Glomerular endothelial cell (primary cell): ENCODE measurements at regions not wholly inside any gene's neighbourhood (a gene's known extent, or its start where the extent isn't known, plus 50 kb on each side); places are given as distances from the start of the nearest gene placed in this dataset.

ENCODE experiments used
- DNase-seq: peaks from one replicate; pipeline ENCODE4 v3.0.0-alpha.2; 2011; ENCODE audit warnings: low read depth, low spot score; ENCODE audit errors: extremely low read depth

DNA sequence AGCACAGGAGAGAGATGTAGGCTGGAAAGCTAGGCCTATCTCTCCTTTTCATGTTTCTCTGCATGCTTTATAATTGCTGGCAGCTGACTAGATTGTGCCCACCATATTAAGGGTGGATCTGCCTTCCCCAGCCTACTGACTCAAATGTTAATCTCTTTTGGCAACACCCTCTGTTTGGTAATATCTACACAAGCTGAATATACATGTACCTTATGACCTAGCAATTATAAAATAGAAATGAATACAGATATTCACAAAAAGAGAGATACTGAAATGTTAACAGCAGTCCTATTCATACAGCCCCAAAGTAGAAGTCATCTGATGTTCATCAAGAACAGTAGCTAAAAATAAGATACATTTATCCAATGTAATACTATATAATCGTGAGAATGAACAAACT lies 429.6 kb downstream of the EPM2A start:
- DNase-seq: no peak

DNA sequence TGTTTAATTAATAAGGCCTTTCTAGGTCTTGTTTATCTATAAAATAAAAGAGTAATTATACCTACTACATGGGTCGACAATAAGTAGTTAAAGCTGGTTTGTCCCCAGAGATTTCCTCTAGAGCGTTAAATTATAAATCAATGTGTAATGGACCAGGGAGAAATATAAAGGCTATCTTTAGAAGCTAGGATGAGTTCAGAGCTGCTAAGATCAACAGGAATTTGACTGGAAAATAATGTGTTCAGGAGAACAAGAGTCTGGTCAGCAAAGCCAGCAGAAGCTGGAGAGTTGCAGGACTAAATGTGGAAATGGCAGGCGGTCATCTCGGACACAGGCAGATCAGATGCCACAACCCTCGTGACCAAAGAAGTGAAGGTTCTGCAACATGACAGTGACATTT lies 428.8 kb downstream of the EPM2A start:
- no peak for DNase-seq

DNA sequence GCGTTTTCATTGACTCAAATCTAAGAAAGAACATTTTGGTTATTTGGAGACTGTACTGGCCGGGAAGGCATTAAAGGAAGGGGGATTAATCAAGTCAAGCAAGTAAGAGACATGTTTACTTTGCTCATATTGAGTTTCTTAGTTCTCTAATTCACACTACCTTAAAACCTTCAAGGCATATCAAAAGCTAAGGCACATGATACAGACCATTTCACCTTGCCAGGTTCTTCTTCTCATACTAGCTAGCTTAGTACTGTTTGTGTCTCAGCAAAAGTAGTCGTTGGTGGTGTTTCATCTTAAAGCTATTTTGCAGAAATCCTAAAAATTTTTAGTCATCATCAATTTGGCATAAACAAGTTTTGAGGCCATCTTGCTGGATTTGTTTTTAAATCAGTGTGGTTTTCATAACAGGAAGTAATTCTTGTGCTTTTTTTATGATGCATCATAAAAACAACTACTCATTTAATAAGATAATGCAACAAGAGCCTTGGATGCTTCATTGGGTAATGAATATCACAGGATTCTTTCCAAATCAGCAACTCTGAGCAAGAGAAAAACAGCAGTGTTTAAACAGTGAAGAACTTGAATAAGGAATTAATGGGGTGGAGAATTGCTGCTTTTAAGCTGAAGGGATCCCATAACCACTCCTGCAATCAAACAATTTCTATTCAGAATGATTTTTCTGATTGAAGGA lies 425.3 kb downstream of the EPM2A start:
- no peak for DNase-seq

DNA sequence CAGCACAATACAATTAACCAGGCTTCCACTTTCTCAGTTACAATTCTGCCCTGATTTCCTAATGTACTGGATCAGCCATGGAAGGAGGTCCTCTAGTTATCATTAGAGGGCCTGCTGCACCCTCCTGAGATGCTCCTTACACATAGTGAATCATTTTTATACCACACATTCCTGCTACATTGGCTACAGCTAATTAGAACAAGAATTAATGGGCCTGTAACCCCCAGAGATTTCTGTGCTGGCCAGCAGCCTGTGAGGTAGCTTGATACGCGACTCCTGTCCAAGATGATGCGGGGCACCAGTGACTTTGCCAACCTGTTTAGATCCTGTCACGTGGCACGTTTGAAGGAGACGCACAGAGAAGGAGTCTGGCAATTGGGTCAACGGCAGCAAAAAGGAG lies 422.8 kb downstream of the EPM2A start:
- DNase-seq: no peak

DNA sequence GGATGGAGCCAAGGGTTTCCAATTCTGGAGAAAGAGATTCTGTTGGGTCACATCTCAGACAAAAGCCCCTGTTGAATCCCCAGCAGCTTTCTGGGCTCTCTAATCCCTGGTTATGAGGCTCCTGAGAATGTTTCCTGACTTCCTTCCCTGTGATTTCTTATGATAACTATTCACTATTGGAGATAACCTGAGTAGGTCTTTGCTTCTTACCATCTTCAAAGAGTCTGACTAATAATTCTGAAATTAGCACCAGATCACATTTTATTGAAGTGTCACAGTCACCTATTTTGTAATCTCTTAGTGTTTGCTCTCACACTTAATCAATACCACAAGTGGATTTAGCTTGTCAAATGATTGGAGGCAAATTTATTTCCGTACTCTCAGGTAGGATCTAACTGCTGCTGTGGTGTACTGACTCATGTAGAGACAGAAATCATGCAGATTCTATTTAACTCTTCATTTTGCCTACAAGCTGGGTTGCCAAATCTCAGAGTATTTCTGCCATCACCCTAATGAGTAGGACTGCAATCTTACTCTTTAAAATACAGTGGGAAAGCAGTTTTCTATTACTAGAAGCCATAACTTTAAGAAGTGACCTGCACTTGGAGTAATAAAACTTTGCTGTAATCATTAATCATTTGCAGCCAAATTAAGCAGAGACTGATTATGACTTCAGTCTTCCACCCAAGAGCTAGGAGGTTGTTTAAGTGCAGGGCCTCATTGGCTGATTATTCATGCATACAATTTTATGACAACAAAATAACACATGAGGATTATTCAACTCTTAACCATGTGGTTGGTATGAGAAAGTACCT lies 422.1 kb downstream of the EPM2A start:
- no peak for DNase-seq

DNA sequence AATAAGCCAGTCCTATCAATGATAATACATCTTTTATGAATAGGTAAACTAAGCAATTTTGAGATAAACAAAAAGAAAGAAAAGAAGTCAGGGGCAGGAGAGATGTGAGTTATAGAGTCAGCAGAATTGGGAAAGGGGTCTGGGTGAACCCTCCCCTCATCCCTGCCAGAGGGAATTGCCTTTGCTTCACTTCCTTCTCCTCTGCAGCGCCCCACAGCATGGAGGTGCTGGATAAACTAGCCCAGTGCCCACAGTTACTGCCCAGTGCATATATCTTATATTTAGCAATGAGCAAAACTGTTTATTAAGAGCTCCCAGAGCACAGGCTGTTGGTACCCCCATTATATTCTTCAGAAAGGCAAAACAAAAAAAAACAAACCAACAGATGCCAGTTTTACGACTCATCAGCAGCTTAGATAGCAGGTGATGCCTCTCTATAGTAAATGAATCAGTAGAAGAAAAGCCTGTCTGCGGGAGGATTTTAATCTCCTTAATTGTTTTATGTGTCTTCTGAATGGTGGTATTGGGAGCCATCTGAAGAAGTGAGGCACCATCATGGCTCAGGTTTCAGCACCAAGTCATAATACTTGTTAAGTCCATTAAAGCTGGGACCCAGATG lies 419.2 kb downstream of the EPM2A start:
- no peak for DNase-seq

DNA sequence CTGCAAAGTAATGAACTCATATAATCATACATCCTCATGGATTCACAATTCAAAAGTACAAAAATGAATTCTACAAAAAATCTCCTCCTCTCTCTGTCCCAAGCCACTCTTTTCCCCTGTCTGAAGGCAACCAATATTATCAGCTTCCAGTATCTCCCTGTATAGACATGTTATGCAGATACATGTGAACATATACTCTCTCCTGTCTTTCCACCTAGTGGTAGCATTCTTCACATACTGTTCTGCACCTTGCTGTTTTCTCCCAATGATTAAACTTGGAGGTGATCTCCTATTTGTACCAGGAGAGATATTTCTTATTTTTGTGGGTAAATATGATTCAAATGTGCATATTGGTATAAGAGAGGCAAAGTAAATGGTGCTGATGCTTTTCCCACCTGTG lies 416.4 kb downstream of the EPM2A start:
- no peak for DNase-seq

DNA sequence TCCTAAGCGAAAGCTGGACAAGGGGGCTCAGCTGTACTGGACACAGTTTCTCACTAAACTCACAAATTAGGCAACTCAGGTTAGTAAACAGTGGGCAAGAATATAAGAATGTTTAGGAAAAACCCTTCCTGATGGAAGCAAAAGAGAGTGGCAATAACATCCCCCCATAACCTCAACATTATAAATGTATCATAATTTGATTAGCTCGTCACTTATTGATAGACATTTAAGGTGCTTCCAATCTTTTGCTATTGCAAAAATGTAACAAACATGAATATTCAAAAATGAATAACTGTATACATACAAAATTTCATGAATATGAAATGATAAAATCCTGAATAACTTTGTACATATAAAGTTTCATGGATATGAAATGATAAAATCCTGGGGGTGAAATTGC lies 415.7 kb downstream of the EPM2A start:
- no peak for DNase-seq

DNA sequence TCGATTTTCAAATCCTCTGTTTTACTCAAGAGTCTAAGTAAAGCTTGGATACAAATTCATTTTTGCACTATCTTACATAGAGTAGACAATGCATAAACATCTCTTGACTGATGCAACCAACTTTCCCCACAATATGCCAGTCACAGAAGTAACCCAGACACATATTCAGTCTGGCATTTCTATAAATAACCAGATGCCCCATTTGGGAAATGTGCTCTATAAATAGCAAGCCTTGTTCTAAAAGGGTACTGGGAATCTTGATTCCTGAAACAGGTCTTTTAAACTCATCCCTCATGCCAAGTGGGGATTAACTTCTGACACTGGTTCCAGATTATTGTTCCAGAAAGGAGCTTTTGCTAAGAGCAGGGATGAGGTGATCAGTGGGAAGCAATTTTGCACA lies 411.7 kb downstream of the EPM2A start:
- no peak for DNase-seq

DNA sequence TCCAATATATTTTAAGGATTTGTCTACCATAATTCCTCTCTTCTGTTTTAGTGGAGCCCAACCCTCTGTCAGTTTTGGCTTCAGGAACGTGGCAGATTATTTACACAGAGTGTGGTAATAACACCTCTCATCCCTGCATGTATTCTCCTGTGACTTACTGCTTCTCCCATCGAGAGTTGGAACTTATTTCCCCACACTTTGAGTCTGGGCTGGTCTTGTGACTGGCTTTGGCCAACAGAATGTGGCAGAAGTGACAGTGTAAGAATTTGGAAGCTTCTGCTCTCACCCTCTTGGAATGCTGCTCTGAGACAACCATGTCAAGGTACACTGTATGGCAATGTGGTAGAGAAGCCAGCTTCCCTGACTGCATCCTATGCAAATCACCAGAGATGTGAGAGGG lies 407.7 kb downstream of the EPM2A start:
- DNase-seq: no peak

DNA sequence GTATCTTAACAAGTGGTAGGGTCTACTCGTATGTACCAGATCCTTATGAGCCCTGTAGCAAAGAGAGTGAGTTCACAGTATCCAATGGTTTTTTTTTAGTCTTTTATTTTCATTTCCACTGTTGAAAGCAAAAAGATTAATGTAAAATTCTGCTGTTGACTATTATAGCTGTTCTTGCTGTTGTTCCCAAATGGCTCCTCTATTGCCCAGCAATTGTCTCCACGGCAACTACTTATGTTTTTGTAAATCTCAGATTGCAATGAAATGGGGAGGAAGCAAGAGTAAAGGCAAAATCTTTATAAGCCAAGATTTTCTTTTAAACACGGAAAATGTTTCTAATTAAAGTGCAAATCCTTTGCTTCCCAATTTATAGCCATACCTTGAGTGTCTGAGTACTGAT lies 406.1 kb downstream of the EPM2A start:
- DNase-seq: no peak

DNA sequence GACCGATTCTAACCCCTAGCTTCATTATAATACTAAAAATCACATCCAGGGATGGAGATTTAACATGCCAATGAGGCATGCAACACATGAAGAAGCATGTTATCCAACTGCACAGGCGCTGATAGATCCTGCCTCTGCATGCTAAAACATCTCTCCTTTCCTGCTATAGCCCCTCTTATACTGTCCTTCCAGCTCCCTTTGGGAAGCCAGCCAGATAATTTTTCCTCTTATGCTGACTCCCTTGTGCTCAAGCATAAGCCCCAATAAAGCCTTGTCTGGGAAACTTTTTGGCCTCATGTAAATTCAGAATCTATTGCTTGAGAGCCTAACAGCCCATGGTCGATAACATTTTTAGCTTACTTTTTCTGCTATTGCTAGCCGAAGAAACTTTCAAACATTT lies 404.3 kb downstream of the EPM2A start:
- no peak for DNase-seq

DNA sequence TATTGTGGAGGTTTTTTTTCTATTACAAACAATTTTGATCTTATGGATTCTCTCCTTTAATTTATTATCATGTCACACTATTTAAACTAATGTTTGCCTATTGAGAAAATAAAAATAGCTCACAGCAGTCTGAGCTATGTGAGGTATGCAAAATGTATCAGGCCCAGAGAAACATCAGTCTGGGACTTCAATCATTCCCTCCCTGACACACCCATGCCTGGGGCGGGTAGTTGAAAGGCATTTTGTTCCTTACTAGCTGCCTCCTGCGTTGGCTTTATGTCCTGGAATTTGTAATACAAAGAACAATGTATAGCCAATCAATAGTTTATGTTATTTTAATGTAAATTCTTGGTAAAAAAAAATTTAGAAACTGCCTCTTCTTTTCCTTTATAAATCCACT lies 403.3 kb downstream of the EPM2A start:
- no peak for DNase-seq

DNA sequence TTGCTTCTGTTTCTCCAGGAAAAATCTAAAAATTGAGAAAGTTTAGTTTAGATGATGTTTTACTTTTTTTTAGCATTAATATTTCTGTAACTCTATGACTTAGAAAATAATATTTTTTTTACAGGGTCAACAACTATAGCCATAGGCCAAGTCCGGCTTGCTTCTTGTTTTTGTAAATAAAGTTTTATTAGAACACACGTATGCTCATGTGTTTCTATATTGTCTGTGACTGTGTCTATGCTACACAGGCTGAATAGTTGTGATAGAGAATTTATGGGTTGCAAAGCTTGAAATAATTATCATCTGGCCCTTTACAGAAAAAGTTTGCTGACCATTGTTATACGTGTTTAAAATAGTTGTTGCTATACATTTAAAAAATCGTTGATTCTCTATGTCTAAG lies 399.2 kb downstream of the EPM2A start:
- no peak for DNase-seq

DNA sequence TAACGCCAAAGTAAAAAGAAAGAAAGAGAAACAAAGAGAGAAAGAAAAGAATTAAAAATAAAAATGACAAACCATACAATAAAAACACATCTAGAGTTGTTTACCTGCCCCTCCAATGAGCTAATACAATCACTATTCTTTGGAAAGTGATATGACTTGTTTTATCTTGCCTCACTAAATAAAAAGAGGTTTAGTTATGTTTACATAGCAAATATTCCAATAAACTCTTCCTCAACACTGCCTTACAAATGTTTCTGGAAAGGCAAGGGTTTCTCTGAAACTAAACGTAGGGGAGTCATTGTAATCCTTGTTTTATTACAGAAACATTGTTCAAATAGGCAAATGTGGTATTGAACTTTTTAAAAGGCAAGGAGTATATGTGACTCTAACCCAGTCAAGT lies 396.2 kb downstream of the EPM2A start:
- DNase-seq: no peak

DNA sequence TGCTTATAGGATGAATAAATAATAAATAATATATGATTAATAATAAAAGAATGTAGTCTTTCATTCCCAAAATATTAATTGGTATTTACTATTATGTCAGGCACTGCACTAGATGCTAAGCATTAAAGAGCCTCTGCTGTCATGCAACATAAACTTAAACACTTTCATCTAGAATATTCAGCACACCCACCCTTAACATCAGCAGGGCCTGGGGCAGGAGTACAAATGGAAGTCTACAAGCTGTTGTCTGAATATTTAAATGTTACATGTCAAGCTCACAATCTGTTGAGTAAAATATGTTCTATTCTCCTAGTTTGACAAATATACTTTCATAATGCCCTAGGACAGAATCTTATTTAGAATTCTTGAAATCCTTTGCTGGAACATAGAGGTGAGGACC lies 395.1 kb downstream of the EPM2A start:
- DNase-seq: no peak

DNA sequence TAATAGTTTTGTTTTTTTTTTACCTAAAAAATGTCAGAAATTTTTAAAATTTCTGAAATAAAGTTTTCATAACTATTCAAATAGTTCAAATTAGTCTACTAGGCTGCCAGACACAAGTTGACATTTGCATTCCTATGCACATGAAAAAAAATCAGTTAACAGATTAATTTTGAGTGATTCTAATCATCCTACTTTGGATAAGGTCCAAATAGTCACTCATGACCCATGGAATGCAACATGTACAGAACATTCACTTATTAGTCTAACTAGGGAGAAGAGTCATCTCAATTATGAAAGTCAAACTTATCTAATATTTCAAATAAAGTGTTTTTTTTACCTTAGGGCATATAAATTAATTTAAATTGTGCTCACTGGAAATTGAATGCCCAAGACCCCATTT lies 390.2 kb downstream of the EPM2A start:
- no peak for DNase-seq

DNA sequence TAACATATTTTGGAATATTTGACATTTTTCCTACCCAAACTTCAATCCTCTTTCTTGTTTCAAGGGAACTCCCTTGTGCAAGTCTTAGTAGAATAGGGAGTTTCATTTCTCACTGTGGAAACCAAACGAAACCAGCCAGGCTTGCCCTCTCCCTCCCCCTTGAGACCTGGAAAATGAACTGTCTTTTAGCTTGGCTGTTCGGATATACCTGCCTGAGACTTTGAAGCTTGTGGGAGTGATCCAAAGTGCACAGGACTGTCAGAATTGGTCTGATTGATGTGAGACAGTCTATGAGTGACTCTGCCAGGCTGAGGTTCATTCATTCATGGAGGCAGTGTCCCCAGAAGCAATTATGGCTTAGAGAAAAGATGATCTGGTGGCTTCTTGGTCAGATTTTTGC lies 388.1 kb downstream of the EPM2A start:
- no peak for DNase-seq

DNA sequence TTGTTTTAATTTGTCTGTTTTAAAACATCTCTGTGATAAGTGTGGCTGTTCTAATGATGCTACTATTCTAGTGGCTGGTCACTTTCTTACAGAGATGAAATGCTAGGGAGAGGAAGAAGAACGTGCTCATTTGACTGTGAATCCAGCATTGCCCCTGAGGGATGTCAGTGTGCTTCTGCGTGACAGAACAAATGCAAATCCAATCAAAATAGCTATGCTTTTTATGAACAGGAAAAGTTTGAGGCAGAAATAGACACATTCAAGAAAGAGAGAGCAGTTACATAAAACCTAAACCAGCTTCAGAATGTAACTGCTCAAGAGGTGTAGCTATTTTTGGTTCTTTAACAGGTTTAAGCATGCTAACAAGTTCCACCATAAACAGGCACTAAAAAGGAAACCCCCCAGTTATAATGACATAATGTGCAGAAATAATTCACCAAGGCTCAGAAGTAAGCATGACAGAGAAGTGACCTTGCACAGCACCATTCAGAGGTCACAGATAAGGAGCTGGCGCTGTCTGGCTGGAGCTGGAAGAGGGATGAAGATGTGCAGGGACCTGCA lies 385.3 kb downstream of the EPM2A start:
- DNase-seq: no peak

DNA sequence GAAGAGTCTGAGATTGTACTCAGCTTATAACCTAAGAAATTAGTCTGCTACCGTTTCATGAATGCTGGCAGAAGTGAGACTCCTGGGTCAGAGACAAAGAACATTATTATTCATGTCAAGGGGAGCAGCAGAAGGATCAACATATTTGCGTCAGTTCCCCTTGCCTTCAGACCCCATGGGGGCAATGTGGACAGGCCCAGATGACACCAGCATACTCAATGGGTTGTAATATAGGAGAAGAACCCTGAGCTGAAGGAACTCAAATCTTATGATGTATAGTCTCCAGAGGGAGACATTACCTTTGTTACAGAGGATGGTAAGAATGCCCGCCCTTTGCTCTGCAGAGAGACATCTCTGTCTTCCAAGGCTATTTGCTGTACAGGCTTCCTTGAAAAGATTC lies 384.4 kb downstream of the EPM2A start:
- DNase-seq: no peak

DNA sequence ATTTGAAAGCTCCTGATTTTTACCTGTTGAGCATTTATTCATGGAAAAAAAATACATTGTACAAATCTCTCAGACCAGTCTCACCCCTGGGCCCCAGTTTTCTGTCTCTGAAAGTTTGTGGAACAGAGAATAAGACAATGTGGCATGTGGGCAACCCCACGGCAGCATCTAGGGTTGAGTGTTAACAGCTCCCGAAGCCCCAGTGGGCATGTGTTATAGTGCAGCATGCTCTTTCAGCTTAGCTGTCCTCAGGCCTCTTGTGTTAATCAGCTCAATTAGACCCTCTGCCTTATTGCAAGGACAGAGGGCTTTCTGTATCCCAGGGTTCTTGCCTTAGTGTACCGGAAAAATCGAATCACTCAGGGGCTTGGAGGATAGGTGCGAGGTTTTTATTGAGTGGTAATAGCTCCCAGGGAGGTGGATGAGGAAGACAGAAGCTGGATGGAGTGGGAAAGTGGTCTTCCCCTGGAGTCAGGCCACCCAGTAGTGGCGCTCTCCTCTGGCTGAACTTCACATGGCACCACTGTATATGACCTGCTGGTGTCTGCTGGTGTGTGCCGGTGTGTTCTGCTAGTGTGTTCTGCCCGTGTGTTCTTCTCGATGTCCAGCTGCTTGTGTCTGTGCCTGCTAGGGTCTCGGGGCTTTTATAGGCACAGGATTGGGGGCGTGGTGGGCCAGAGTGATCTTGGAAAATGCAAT lies 382.8 kb downstream of the EPM2A start:
- no peak for DNase-seq
